Kidney epithelial cell (primary cell): ENCODE measurements at regions not wholly inside any gene's neighbourhood (a gene's known extent, or its start where the extent isn't known, plus 50 kb on each side); places are given as distances from the start of the nearest gene placed in this dataset.

ENCODE experiments used
- DNase-seq: peaks from one replicate; pipeline ENCODE4 v3.0.0-alpha.2; 2010; ENCODE audit warnings: low read depth
- H3K27me3 ChIP-seq: 2 replicates; pipeline ENCODE4 v1.6.0; 2011; ENCODE audit warnings: low read length; ENCODE audit not compliant: control insufficient read depth, insufficient read depth
- H3K36me3 ChIP-seq: 2 replicates; pipeline ENCODE4 v1.5.1; 2011; ENCODE audit warnings: low read length; ENCODE audit not compliant: control insufficient read depth, insufficient read depth
- H3K4me3 ChIP-seq: 2 replicates; pipeline ENCODE4 v1.5.1; 2011; ENCODE audit warnings: low read depth, mild to moderate bottlenecking, control low read depth, low read length
- CTCF ChIP-seq: IDR thresholded peaks from 2 replicates; pipeline ENCODE4 v1.5.1; 2011; ENCODE audit warnings: mild to moderate bottlenecking, moderate library complexity, low read length, control low read depth, inconsistent platforms; ENCODE audit not compliant: insufficient read depth, poor library complexity, severe bottlenecking

GRCh38 chr12:82635263-82635662 lies 51.4 kb upstream of the TMTC2 start:
- TF ChIP-seq CTCF = no peak
- DNase-seq = no peak
- Histone ChIP-seq H3K36me3 (no peaks in the 10 kb centered on the region), H3K4me3 (no peak overlapping the region), H3K27me3 (no peaks in the 10 kb centered on the region)
